Fibroblast of skin of right biceps (primary cell): ENCODE measurements at regions not wholly inside any gene's neighbourhood (a gene's known extent, or its start where the extent isn't known, plus 50 kb on each side); places are given as distances from the start of the nearest gene placed in this dataset.
"Not testable (repeated sequence)": the region's sequence is repeated elsewhere in the genome, so short reads cannot be mapped to it uniquely, and the experiment has no call there.

Experiments used
- DNase-seq: peaks from one replicate; pipeline ENCODE4 v3.0.0-alpha.2; 2013

- no peak for DNase-seq
Observed at GRCh38 chr1:10914056-10914455, 98.4 kb upstream of the TARDBP start.

- DNase-seq: no peak
Observed at GRCh38 chr1:10915594-10915993, 96.9 kb upstream of the TARDBP start.

- no peak for DNase-seq
Observed at GRCh38 chr1:10916311-10916710, 96.1 kb upstream of the TARDBP start.

GRCh38 chr1:10916991-10917390 is 95.5 kb upstream of the TARDBP start:
- DNase-seq: no peak

GRCh38 chr1:10917513-10918454 is 94.7 kb upstream of the TARDBP start:
- no peak for DNase-seq

- DNase-seq: peak; percentile 68
Observed at GRCh38 chr1:10918531-10918930, 93.9 kb upstream of the TARDBP start.

GRCh38 chr1:10920063-10920626 is 92.3 kb upstream of the TARDBP start:
- DNase-seq: no peak

- not testable (repeated sequence) for DNase-seq
Observed at GRCh38 chr1:10922315-10923060, 90.0 kb upstream of the TARDBP start.

GRCh38 chr1:10924030-10924429 is 88.4 kb upstream of the TARDBP start:
- no peak for DNase-seq

GRCh38 chr1:10928654-10929053 is 83.8 kb upstream of the TARDBP start:
- DNase-seq: no peak

GRCh38 chr1:10932088-10932487 is 80.4 kb upstream of the TARDBP start:
- DNase-seq: no peak

GRCh38 chr1:10934150-10934818 is 78.2 kb upstream of the TARDBP start:
- no peak for DNase-seq

- DNase-seq: no peak
Observed at GRCh38 chr1:10935246-10935645, 77.2 kb upstream of the TARDBP start.

GRCh38 chr1:10935724-10936123 is 76.7 kb upstream of the TARDBP start:
- DNase-seq: no peak

- no peak for DNase-seq
Observed at GRCh38 chr1:10936998-10937901, 75.2 kb upstream of the TARDBP start.

- no peak for DNase-seq
Observed at GRCh38 chr1:10938741-10939417, 73.6 kb upstream of the TARDBP start.

GRCh38 chr1:10939654-10940450 is 72.6 kb upstream of the TARDBP start:
- DNase-seq: peak; percentile 30

GRCh38 chr1:10940451-10940804 is 72.0 kb upstream of the TARDBP start:
- DNase-seq: no peak

GRCh38 chr1:10940838-10941237 is 71.6 kb upstream of the TARDBP start:
- DNase-seq: no peak

- peak; percentile 35 for DNase-seq
Observed at GRCh38 chr1:10941891-10942541, 70.4 kb upstream of the TARDBP start.
